Fibroblast of the conjunctiva (primary cell): ENCODE measurements at regions not wholly inside any gene's neighbourhood (a gene's known extent, or its start where the extent isn't known, plus 50 kb on each side); places are given as distances from the start of the nearest gene placed in this dataset.
"Not testable (repeated sequence)": the region's sequence is repeated elsewhere in the genome, so short reads cannot be mapped to it uniquely, and the experiment has no call there.

Experiments
- DNase-seq: peaks from one replicate; pipeline ENCODE4 v3.0.0-alpha.2; 2010; ENCODE audit warnings: low read depth

DNA sequence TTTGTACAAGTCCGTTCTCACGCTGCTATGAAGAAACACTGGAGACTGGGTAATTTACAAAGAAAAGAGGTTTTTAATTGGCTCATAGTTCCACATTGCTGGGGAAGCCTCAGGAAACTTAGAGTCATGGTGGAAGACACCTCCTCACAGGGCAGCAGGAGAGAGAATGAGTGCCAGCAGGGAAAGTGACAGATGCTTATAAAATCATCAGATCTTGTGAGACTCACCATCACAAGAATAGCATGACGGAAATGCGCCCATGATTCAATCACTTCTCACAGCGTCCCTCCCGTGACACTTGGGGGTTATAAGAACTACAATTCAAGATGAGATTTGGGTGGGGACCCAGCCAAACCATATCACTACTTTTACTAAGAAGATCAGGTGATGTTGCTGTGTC is 285.8 kb downstream of the TMX3 start:
- DNase-seq: no peak

DNA sequence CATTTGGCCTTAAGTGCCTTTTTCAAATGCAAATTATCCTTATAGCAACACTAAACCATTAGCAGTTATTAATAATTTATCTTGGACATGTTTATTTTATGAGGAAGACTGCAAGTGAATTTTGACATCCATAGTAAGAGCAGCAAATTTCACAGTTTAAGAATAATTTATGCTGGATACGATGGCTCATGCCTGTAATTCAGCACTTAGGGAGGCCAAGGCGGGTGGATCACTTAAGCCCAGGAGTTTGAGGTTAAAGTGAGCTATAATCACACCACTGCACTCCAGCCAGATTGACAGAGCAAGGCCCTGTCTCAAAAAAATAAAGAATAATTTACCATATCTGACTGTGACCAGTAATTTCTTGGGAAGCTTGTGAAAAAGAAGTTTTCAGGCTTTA is 286.2 kb downstream of the TMX3 start:
- DNase-seq: no peak

GRCh38 chr18:68427951-68428401 is 286.9 kb downstream of the TMX3 start:
- DNase-seq: peak; percentile 49

DNA sequence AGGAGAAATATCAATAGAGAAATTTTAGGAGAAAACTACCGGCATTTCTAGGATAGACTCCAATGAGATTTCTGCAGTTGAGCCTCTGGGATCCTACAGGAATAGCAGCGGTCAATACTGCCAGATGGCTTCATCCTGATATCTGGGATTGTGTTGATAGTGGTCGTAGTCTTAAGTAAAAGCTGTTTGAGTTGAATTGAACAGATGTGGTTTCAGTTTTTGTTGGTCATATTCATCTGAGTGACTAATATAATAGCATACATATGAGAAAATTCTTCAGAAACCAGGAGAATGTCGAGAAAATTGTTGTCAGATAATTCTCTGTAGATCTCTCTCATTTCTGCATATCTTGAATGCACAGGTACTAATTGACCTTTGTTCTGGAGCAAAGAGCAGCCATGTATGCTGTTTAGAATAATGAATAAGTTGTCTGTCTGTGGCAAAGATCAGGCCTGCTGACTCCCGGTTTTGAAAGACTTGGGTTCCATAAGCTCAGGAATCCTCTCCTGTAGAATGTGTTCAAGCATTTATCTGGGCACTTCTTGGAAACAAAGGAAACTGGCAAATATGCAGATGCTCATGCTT is 288.1 kb downstream of the TMX3 start:
- no peak for DNase-seq

GRCh38 chr18:68418881-68419280 is 296.0 kb downstream of the TMX3 start:
- DNase-seq: no peak

- no peak for DNase-seq
Measured at GRCh38 chr18:68418226-68418868, 296.6 kb downstream of the TMX3 start.

- no peak for DNase-seq
Measured at GRCh38 chr18:68417826-68418225, 297.1 kb downstream of the TMX3 start.

DNA sequence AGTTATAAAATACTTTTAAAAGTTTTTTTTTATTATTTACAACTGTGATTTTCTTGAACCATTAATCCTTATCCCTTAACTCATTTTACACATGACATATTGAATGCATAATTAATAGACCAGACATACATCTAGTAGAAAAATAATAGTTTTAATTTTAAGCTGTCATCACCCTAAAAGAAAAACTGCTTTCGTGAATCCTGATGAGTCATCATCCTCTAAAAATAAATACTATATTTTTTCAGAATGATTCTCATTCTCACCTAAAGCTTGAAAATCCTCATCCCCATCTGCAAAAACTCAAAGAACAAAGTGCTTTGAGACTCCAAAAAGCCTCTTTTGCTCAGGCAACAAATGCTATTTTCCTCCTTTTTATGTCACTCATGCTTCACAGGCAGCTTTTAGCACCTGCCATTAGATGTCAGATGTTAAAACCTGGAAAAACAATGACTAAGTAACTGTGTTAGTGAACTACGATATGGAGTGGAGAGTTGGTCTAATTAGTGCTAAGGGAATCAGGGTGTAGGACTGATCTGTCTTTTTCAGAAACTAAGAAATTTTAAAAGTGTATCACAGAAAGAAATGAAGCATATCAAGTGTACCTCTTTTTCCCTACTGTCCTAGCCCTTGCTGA is 297.6 kb downstream of the TMX3 start:
- no peak for DNase-seq

DNA sequence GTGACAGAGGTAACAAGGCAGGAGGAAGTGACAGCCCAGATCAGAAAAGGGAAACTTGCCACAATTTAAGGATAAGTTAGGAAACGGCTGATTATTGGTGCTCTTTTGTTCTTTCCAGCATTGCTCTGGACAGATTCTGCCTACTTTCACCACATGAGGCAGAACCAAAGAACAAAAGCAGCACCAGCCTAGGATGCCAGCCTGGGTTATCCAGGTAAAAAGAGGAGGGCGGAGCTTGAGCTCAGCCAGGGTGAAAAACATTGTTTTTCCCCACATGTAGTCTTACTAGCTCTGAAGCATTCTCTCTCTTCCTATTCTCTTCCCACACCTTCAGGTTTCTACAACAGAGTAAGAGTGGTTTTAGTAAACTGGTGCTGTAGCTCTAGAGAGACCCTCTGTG is 300.5 kb downstream of the TMX3 start:
- no peak for DNase-seq

- no peak for DNase-seq
Measured at GRCh38 chr18:68409576-68409975, 305.3 kb downstream of the TMX3 start.

GRCh38 chr18:68406761-68407160 is 308.1 kb downstream of the TMX3 start:
- no peak for DNase-seq

DNA sequence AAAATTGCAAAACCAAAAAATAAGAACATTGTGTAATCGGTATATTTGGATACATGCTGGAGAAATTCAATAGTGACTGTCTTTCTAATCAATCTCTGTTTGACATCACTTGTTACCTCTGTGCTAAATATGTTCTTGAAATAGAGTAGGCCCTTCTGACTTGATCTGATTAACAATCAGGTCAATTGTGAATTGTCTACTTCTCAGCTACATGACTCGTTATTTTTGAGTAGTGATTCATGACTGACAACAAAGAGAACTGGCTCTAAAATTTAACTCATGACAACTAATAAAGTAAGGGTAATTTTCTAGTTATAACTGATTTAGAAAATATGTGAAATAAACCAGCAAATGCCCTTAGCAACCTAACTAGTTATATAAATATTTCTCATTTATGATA is 312.1 kb downstream of the TMX3 start:
- no peak for DNase-seq

DNA sequence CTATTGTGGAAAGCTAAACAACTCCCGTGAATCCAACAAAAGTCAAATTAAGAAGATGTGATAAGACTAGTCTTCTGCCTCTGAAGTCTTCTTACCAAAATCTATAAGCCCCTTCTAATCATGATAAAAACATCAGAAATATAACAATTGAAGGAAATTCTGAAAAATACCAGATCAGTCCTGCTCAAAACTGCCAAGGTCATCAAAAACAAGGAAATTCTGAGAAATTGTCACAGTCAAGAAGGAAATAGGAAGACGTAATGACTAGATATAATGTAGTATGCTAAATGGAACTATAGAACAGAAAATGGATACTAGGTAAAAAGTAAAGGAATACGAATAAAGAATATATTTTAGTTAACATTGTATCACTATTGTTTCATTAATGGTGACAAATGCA is 314.0 kb downstream of the TMX3 start:
- no peak for DNase-seq

DNA sequence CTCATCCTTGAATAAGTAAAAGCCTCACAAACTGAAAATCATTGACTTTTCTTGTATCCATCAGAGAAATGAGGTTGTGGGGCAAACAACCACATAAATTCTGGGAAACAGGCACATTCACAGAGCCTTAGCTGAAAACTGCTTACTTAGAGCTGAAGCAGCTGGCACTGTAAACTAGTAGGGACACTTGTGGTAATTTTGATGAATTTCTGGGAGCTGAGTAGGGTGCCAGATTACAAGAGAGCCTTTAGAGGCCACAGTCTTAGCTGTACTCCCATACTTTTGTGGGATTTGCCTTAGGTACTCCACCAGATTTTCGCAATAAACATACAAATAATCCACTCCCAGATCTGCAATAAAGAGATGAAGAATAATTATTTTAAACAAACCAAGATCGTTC is 315.2 kb downstream of the TMX3 start:
- DNase-seq: no peak

DNA sequence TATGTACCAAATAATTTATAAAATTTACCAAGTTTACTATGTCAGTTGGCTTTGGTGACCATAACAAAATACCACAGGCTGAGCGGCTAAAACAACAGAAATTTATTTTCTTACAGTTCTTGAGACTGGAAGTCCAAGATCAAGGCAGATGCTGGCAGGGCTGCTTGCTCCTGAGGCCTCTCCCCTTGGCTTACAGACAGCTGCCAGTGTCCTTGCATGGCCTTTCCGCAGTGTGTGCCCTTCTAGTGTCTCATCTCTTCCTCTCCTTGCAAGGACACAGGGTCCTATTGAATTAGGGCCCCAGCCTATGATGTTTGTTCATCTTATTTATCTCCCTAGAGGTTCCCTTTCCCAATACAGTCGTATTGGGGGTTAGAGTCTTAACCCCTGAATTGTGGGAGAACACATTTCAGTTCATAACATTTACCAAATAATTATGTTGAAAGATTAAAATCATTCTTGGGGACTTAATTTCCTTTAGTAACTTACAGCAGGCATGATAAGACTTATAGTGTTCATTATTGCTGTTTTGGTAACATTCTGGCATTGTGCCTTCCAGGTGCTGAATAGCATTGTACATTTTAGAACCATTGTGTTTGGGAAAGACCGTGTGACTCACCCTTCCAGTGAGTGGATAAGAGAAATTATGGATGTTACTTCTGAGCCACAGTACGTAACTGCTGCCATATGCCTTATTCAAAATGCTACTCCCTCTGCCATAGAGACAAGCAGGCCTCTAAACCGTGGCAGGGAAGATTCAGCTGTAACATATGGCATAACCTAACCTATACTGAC is 317.5 kb downstream of the TMX3 start:
- no peak for DNase-seq

DNA sequence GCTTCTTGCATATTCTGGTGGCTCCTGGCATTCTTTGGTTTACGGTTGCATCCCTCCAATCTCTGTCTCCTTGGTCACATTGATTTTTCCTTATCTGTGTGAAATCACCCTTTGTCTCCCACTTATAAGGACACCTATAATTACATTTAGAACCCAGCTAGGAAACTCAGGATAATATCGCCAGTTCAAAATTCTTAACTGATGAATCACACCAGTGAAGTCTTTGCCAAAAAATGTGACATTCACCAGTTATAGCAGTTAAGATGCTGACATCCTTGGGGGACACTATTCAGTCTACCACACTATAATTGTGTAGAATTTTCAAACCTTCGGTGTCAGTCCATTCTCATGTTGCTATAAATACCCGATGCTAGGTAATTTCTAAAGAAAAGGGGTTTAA is 320.2 kb downstream of the TMX3 start:
- DNase-seq: no peak

DNA sequence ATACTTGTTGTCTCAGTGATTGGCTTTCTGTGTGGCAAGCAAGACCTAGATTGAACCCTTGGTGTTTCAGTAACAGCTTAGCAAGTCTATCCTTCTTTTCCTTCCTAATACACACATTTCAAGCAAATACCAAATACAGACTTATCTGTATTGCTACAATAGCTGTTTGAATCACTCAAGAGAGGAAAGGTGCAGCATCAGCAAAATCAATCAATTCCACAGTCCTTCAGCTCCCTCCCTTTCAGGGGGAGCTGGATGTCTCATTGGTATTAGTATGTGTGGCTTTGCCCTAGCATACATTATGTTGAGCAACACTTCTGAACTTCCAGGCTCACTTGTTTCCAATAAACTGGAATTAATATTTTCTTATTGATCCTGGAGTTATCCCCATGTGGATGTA is 323.1 kb downstream of the TMX3 start:
- no peak for DNase-seq

- no peak for DNase-seq
Measured at GRCh38 chr18:68387246-68387645, 327.7 kb downstream of the TMX3 start.

DNA sequence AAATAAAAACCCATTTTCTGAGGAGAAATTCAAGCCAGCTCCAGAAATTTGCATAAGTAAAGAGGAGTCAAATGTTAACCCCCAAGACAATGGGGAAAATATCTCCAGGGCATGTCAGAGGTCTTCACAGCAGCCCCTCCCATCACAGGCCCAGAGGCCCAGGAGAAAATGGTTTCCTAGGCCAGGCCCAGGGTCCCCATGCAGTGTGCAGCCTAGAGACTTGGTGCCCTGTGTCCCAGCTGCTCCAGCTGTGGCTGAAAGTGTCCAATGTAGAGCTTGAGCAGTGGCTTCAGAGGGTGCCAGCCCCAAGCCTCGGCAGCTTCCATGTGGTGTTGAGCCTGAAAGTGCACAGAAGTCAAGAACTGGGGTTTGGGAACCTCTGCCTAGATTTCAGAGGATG is 330.9 kb downstream of the TMX3 start:
- DNase-seq: not testable (repeated sequence)

DNA sequence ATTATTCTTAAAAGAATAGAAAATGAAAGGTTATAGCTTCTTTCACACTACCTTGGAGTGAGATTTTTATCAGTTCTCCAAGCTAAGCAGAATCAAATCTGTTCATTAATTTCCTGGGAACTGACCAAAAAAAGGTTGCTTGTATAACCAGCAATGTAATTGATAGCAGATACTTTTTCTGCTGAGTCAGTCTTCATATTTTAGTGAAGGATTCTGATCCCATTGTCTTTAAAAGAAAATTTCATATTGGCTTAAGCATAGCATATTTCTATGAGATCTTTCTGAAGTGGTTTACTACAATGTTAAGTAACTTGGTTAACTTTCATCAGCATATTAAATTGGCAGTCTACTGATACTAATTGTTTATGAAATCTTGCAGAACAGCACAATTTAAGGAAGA is 338.0 kb downstream of the TMX3 start:
- no peak for DNase-seq

DNA sequence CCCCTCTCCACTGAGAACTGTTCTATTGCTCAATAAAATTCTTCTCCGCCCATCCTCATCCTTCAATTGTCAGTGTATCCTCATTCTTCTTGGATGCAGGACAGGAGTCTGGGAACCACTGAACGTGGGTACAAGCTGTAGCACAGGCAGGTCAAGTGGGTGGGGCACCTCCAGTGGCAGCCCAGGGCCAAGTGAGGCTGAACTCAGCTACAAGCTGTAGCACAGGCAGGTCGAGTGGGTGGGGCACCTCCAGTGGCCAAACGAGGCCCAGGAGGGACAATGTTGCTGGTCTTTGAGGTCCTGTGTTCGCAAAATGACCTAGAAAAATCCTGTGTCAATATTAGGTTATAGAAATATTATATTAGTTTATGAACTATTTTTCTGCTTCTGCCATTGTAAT is 352.0 kb downstream of the TMX3 start:
- no peak for DNase-seq

- DNase-seq: no peak
Measured at GRCh38 chr18:68355637-68356036, 359.3 kb downstream of the TMX3 start.

DNA sequence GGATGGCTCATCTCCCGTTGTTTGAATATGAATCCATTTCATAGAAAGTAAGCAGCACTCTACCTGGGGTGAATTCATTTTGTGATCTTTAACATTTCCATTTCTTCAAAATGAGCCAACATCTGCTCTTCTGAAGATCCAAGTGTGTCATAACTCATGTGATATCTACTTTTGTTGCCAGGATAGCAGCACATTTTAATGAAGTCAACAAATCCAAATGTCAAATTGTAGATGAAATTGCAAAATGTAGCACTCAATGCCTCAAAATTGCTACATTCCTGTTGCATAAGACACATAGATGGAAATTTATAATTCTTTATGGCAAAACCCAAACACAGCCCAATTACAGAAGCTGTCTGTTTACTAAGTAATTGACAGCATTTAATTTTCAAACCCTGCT is 360.7 kb downstream of the TMX3 start:
- no peak for DNase-seq
